ENCODE measurements at regions not wholly inside any gene's neighbourhood (a gene's known extent, or its start where the extent isn't known, plus 50 kb on each side); places are given as distances from the start of the nearest gene placed in this dataset.

GRCh38 chr13:91133941-91134802 is 213.3 kb upstream of the MIR17HG start (continued):
- TF ChIP-seq FOSL1 (tag; conservative IDR thresholded peaks at IDR 0.05) (peak; percentile 48; the same call in 1 of the 2 replicates), MAFK (IDR thresholded peaks at IDR 0.05; ENCODE audit: low read length) (0 out of 2 replicates have a peak, but pooled peaks have one; percentile 14), ZNF584 (CRISPR knock-in tag; IDR thresholded peaks at IDR 0.05; ENCODE audit: low read depth) (no peak), NFATC3 (IDR thresholded peaks at IDR 0.05) (no peak), IFI16 (CRISPR knock-in tag; IDR thresholded peaks at IDR 0.05) (peak; percentile 37; the same call in 1 of the 2 replicates), ZBTB2 (IDR thresholded peaks at IDR 0.05) (no peak), SMC3 (conservative IDR thresholded peaks at IDR 0.05; ENCODE audit: insufficient read depth, low read depth, low read length) (peak; percentile 92), AFF4 (CRISPR knock-in tag; IDR thresholded peaks at IDR 0.05) (0 out of 2 replicates have a peak, but pooled peaks have one; percentile 35), PHF21A (IDR thresholded peaks at IDR 0.05; ENCODE audit: borderline replicate concordance, low read depth) (no peak), JUND (IDR thresholded peaks at IDR 0.05; ENCODE audit: borderline replicate concordance, low read depth, low read length) (peak; percentile 73), JUND (tag; IDR thresholded peaks at IDR 0.05; ENCODE audit: borderline replicate concordance, low read depth, low read length) (no peak), SRF (CRISPR knock-in tag; IDR thresholded peaks at IDR 0.05) (no peak), EP300 (IDR thresholded peaks at IDR 0.05; ENCODE audit: low read length) (0 out of 2 replicates have a peak, but pooled peaks have one; percentile 26), MCM3 (IDR thresholded peaks at IDR 0.05) (0 out of 2 replicates have a peak, but pooled peaks have one; percentile 24), TFAP4 (CRISPR knock-in tag; IDR thresholded peaks at IDR 0.05; ENCODE audit: borderline replicate concordance) (no peak)
- TF ChIP-seq, protein P1, sequence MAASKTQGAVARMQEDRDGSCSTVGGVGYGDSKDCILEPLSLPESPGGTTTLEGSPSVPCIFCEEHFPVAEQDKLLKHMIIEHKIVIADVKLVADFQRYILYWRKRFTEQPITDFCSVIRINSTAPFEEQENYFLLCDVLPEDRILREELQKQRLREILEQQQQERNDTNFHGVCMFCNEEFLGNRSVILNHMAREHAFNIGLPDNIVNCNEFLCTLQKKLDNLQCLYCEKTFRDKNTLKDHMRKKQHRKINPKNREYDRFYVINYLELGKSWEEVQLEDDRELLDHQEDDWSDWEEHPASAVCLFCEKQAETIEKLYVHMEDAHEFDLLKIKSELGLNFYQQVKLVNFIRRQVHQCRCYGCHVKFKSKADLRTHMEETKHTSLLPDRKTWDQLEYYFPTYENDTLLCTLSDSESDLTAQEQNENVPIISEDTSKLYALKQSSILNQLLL (CRISPR knock-in tag; IDR thresholded peaks at IDR 0.05; ENCODE audit: borderline replicate concordance): peak; percentile 56; the same call in 1 of the 2 replicates
- TF ChIP-seq, protein P2, sequence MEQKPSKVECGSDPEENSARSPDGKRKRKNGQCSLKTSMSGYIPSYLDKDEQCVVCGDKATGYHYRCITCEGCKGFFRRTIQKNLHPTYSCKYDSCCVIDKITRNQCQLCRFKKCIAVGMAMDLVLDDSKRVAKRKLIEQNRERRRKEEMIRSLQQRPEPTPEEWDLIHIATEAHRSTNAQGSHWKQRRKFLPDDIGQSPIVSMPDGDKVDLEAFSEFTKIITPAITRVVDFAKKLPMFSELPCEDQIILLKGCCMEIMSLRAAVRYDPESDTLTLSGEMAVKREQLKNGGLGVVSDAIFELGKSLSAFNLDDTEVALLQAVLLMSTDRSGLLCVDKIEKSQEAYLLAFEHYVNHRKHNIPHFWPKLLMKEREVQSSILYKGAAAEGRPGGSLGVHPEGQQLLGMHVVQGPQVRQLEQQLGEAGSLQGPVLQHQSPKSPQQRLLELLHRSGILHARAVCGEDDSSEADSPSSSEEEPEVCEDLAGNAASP (IDR thresholded peaks at IDR 0.05): no peak

Measured in K562 (cell line).